ENCODE measurements at regions not wholly inside any gene's neighbourhood (a gene's known extent, or its start where the extent isn't known, plus 50 kb on each side); places are given as distances from the start of the nearest gene placed in this dataset.

DNA sequence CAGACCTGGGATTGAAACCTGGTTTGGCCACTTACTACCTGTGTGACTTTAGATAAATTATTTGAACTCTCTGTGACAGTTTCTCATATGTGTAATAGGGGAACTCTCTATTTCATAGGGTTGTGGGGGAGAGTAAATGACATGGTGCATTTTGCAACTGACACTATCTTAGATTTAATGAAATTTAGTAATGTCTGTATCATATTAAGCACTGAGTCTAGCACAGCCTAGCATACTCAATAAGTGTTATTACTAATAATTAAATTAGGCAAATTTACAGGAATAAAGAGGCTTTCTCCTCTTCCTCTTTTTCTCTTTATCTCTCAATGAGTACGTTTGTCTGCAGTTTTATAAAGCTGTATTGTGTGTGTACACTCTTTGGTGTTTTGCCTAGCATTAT is 80.2 kb upstream of the MACF1 start:
- FAIRE-seq: no peak
- Histone ChIP-seq H3K36me3 (ENCODE audit: control insufficient read depth in 2 of 2, insufficient read depth in 2 of 2, low read length in 1 of 2) (peaks cover 0 to 5% of the 10 kb centered on the region in 2 experiments; a peak in 2 of 4 replicates), H3K27me3 (replicated peaks in 1 of 2; ENCODE audit: control insufficient read depth in 2 of 2, insufficient read depth in 2 of 2, low read length in 1 of 2) (no peaks in the 10 kb centered on the region), H3K27ac (ENCODE audit: control insufficient read depth, insufficient read depth) (no peak overlapping the region), H3K4me3 (no peak overlapping the region), H2AFZ (ENCODE audit: control insufficient read depth, low read depth, low read length) (no peak overlapping the region), H3K9ac (ENCODE audit: control insufficient read depth, insufficient read depth, low read length) (no peak overlapping the region), H3K4me2 (ENCODE audit: control insufficient read depth, insufficient read depth) (no peak overlapping the region), H3K9me3 (replicated peaks; ENCODE audit: control insufficient read depth, insufficient read depth, low read length) (no peaks in the 10 kb centered on the region), H3K4me1 (ENCODE audit: control insufficient read depth, insufficient read depth, low read length) (no peaks in the 10 kb centered on the region), H4K20me1 (ENCODE audit: control insufficient read depth, insufficient read depth) (no peaks in the 10 kb centered on the region), H3K79me2 (ENCODE audit: control insufficient read depth, insufficient read depth, low read length) (peaks cover 6% of the 10 kb centered on the region)
- ChIA-PET POLR2A (interaction anchor here (0.7 kb wide), 1 partner anchor 267 kb away, joined by 3 read pairs; no protein-coding TSS in a partner anchor), SMC1A (ENCODE audit: uncharacterized antibody, unreplicated experiment) (interaction anchor here (0.9 kb wide), 1 partner anchor 18 kb away, joined by 3 read pairs; no protein-coding TSS in a partner anchor), RAD21 (ENCODE audit: unreplicated experiment) (no interaction called here), CTCF (no interaction called here)
- BruUV-seq (replicated peaks): no TSS peak
- no peak for TF ChIP-seq ZNF622 (IDR thresholded peaks at IDR 0.05)
- TF ChIP-seq SPI1 (IDR thresholded peaks at IDR 0.05; ENCODE audit: borderline replicate concordance, insufficient read depth, low read depth, low read length): 0 out of 2 replicates have a peak, but pooled peaks have one; percentile 2
- WGBS (ENCODE audit: insufficient coverage, insufficient replicate concordance, low lambda C conversion rate, missing lambda C conversion rate): 5% methylated on average over 1 of the region's 1 CpG
- no peak for DNase-seq (ENCODE audit: low read depth, low spot score)
- in situ Hi-C loops (cut with MboI): no loop called here
- intact Hi-C loops (cut with micrococcal nuclease; ENCODE audit: unreplicated experiment): no loop called here
- no peak for ATAC-seq

DNA sequence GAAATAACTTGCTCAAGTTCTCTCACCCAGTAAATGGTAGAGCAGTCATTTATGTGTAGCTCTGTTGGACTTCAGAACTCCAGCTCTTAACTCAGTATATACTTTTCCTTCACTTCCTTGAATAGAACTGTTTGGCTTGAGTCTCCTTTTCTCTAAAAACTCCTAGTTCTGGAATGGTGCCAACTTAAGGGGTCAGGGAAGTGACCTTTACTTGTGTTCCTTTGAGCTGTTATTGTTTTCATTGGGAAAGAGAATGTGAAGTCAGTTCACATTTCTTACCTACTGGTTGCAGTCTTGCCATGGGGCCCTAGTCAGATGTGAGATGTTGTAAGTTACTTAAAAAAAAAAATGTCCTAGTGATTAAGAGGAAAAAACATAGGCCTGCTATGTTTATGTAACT is 77.0 kb upstream of the MACF1 start:
- ATAC-seq (no peak), DNase-seq (ENCODE audit: low read depth, low spot score) (no peak), FAIRE-seq (no peak)
- H3K27me3 ChIP-seq (replicated peaks in 1 of 2; ENCODE audit: control insufficient read depth in 2 of 2, insufficient read depth in 2 of 2, low read length in 1 of 2): no peaks in the 10 kb centered on the region
- H3K9ac ChIP-seq (ENCODE audit: control insufficient read depth, insufficient read depth, low read length): no peak overlapping the region
- H3K27ac ChIP-seq (ENCODE audit: control insufficient read depth, insufficient read depth): no peak overlapping the region
- no peaks in the 10 kb centered on the region for H4K20me1 ChIP-seq (ENCODE audit: control insufficient read depth, insufficient read depth)
- ChIA-PET RAD21 (ENCODE audit: unreplicated experiment) (interaction anchor here (1.1 to 1.5 kb wide), 3 partner anchors 29 to 65 kb away, joined by 3 to 4 read pairs (median 3); no protein-coding TSS in a partner anchor), CTCF (interaction anchor here (1.1 to 2.0 kb wide), 5 partner anchors 19 to 64 kb away, joined by 3 to 17 read pairs (median 4); no protein-coding TSS in a partner anchor), POLR2A (interaction anchor here (0.5 to 1.2 kb wide), 2 partner anchors 55 to 58 kb away, joined by 3 read pairs; no protein-coding TSS in a partner anchor), SMC1A (ENCODE audit: uncharacterized antibody, unreplicated experiment) (interaction anchor here (0.7 to 1.6 kb wide), 3 partner anchors 64 to 149 kb away, joined by 3 to 7 read pairs (median 3); no protein-coding TSS in a partner anchor)
- H3K79me2 ChIP-seq (ENCODE audit: control insufficient read depth, insufficient read depth, low read length): peaks cover 4% of the 10 kb centered on the region
- in situ Hi-C loops (cut with MboI): no loop called here
- no peak overlapping the region for H3K4me2 ChIP-seq (ENCODE audit: control insufficient read depth, insufficient read depth)
- peaks cover 0 to 3% of the 10 kb centered on the region in 2 experiments; a peak in 1 of 4 replicates for H3K36me3 ChIP-seq (ENCODE audit: control insufficient read depth in 2 of 2, insufficient read depth in 2 of 2, low read length in 1 of 2)
- no peaks in the 10 kb centered on the region for H3K4me1 ChIP-seq (ENCODE audit: control insufficient read depth, insufficient read depth, low read length)
- TF ChIP-seq MXI1 (IDR thresholded peaks at IDR 0.05; ENCODE audit: low read depth, low read length) (no peak), RELA (IDR thresholded peaks at IDR 0.05; ENCODE audit: borderline replicate concordance, partially characterized antibody) (no peak), SREBF1 (IDR thresholded peaks at IDR 0.05; ENCODE audit: low read length) (no peak)
- TF ChIP-seq, protein P1, sequence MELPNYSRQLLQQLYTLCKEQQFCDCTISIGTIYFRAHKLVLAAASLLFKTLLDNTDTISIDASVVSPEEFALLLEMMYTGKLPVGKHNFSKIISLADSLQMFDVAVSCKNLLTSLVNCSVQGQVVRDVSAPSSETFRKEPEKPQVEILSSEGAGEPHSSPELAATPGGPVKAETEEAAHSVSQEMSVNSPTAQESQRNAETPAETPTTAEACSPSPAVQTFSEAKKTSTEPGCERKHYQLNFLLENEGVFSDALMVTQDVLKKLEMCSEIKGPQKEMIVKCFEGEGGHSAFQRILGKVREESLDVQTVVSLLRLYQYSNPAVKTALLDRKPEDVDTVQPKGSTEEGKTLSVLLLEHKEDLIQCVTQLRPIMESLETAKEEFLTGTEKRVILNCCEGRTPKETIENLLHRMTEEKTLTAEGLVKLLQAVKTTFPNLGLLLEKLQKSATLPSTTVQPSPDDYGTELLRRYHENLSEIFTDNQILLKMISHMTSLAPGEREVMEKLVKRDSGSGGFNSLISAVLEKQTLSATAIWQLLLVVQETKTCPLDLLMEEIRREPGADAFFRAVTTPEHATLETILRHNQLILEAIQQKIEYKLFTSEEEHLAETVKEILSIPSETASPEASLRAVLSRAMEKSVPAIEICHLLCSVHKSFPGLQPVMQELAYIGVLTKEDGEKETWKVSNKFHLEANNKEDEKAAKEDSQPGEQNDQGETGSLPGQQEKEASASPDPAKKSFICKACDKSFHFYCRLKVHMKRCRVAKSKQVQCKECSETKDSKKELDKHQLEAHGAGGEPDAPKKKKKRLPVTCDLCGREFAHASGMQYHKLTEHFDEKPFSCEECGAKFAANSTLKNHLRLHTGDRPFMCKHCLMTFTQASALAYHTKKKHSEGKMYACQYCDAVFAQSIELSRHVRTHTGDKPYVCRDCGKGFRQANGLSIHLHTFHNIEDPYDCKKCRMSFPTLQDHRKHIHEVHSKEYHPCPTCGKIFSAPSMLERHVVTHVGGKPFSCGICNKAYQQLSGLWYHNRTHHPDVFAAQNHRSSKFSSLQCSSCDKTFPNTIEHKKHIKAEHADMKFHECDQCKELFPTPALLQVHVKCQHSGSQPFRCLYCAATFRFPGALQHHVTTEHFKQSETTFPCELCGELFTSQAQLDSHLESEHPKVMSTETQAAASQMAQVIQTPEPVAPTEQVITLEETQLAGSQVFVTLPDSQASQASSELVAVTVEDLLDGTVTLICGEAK (IDR thresholded peaks at IDR 0.05; ENCODE audit: borderline replicate concordance): no peak
- BruUV-seq (replicated peaks): no TSS peak
- no peak overlapping the region for H2AFZ ChIP-seq (ENCODE audit: control insufficient read depth, low read depth, low read length)
- intact Hi-C loops (cut with micrococcal nuclease; ENCODE audit: unreplicated experiment): no loop called here
- no peak overlapping the region for H3K4me3 ChIP-seq
- H3K9me3 ChIP-seq (replicated peaks; ENCODE audit: control insufficient read depth, insufficient read depth, low read length): no peaks in the 10 kb centered on the region

Measured in GM12878 (cell line).